H1 (cell line): ENCODE measurements at regions not wholly inside any gene's neighbourhood (a gene's known extent, or its start where the extent isn't known, plus 50 kb on each side); places are given as distances from the start of the nearest gene placed in this dataset.
A peak's percentile ranks its signal among the peaks of the same experiment; 100 is the strongest.

Source experiments
- CTCF ChIA-PET: fragments of 300-600 bp; sonication (Branson Sonifier 250); formaldehyde crosslinking; loops from one replicate; lab custom pipeline; 2021; ENCODE audit not compliant: partially characterized antibody; lab: Charles Lee
- POLR2A ChIA-PET: fragments of 300-600 bp; sonication (Branson Sonifier 250); formaldehyde crosslinking; loops from one replicate; lab custom pipeline; 2021; ENCODE audit warnings: inconsistent platforms; ENCODE audit not compliant: partially characterized antibody; lab: Charles Lee
- DNase-seq, 2 experiments: peaks; one replicate each; pipeline versions ENCODE4 v3.0.0 to v3.0.0-alpha.2; 2010 to 2022; ENCODE audit warnings: low spot score in 2 of 2, low read depth in 1 of 2, mixed read lengths in 1 of 2
- FAIRE-seq: peaks from 2 replicates; lab custom pipeline; 2011; peaks lifted over from hg19 to GRCh38; lab: Jason Lieb, UNC
- H2AFZ ChIP-seq: 2 replicates; pipeline ENCODE4 v1.8.1; 2012; ENCODE audit warnings: low read length, inconsistent platforms
- H2AK5ac ChIP-seq: 2 replicates; pipeline ENCODE4 v1.6.1; 2013; ENCODE audit warnings: low read depth, low read length
- H2BK120ac ChIP-seq: replicated peaks from 2 replicates; pipeline ENCODE3; 2013; ENCODE audit warnings: low read depth, low read length, inconsistent platforms
- H2BK12ac ChIP-seq: 2 replicates; pipeline ENCODE4 v1.6.1; 2013; ENCODE audit warnings: low read depth, low read length
- H2BK15ac ChIP-seq: 2 replicates; pipeline ENCODE4 v1.6.1; 2013; ENCODE audit warnings: low read length
- H2BK20ac ChIP-seq: 2 replicates; pipeline ENCODE4 v1.6.1; 2013; ENCODE audit warnings: low read length
- H2BK5ac ChIP-seq: 2 replicates; pipeline ENCODE4 v1.6.1; 2013; ENCODE audit warnings: low read depth, low read length
- H3K14ac ChIP-seq: 2 replicates; pipeline ENCODE4 v1.6.1; 2013; ENCODE audit warnings: inconsistent platforms; ENCODE audit not compliant: insufficient read length
- H3K18ac ChIP-seq: 2 replicates; pipeline ENCODE4 v1.6.1; 2013; ENCODE audit warnings: low read length; ENCODE audit errors: extremely low read depth
- H3K23ac ChIP-seq: 2 replicates; pipeline ENCODE4 v1.6.1; 2013; ENCODE audit warnings: inconsistent platforms; ENCODE audit not compliant: insufficient read length
- H3K23me2 ChIP-seq: 2 replicates; pipeline ENCODE4 v1.6.1; 2013; ENCODE audit warnings: low read depth, low read length
- H3K27ac ChIP-seq: 2 replicates; pipeline ENCODE4 v1.6.1; 2011; ENCODE audit warnings: low read depth, low read length, inconsistent platforms
- H3K27me3 ChIP-seq, 4 experiments: replicated peaks in 1 of 4; 1 replicate in 1 of 4; 2 replicates in 3 of 4; pipeline versions ENCODE4 v1.6.1 to v1.8.1; 2011 to 2013; ENCODE audit warnings: low read length in 3 of 4, mild to moderate bottlenecking in 3 of 4, inconsistent platforms in 2 of 4, mixed read lengths in 2 of 4, moderate library complexity in 1 of 4; ENCODE audit not compliant: control insufficient read depth in 3 of 4, insufficient read depth in 3 of 4; ENCODE audit errors: extremely low read depth in 1 of 4
- H3K36me3 ChIP-seq, 4 experiments: 2 replicates each; pipeline versions ENCODE4 v1.6.1 to v1.8.1; 2011 to 2013; ENCODE audit warnings: mild to moderate bottlenecking in 4 of 4, low read length in 3 of 4, moderate library complexity in 2 of 4, control low read depth in 1 of 4, inconsistent platforms in 1 of 4; ENCODE audit not compliant: insufficient read depth in 4 of 4, control insufficient read depth in 2 of 4
- H3K4ac ChIP-seq: replicated peaks from 2 replicates; pipeline ENCODE3; 2013; ENCODE audit warnings: low read length, low read depth, mixed read lengths, inconsistent platforms; ENCODE audit not compliant: insufficient read length
- H3K4me1 ChIP-seq, 4 experiments: replicated peaks in 1 of 4; 1 replicate in 1 of 4; 2 replicates in 3 of 4; pipeline versions ENCODE4 v1.6.1 to v1.8.1; 2011 to 2013; ENCODE audit warnings: low read length in 3 of 4, inconsistent platforms in 2 of 4, mixed read lengths in 1 of 4; ENCODE audit not compliant: insufficient read depth in 4 of 4, control insufficient read depth in 3 of 4
- H3K4me2 ChIP-seq, 2 experiments: 2 replicates each; pipeline versions ENCODE4 v1.6.1 to v1.8.1; 2011 to 2013; ENCODE audit warnings: low read depth in 2 of 2, low read length in 2 of 2, control low read depth in 1 of 2, inconsistent platforms in 1 of 2, mild to moderate bottlenecking in 1 of 2; ENCODE audit not compliant: insufficient read depth in 1 of 2
- H3K4me3 ChIP-seq, 4 experiments: fragments of 200-600, 300-600 bp in 1 of 4; sonication (generic), shearing (Covaris generic), sonication (Bioruptor Twin) in 1 of 4; 2 replicates each; pipeline versions ENCODE4 v1.5.1 to v1.8.1; 2011 to 2016; ENCODE audit warnings: low read length in 4 of 4, low read depth in 3 of 4, control low read depth in 2 of 4, inconsistent platforms in 2 of 4, mild to moderate bottlenecking in 2 of 4, mixed read lengths in 1 of 4, moderate library complexity in 1 of 4; ENCODE audit not compliant: insufficient read depth in 2 of 4; ENCODE audit errors: extremely low read depth in 1 of 4
- H3K56ac ChIP-seq: replicated peaks from 2 replicates; pipeline ENCODE3; 2013; ENCODE audit warnings: low read depth, mild to moderate bottlenecking, mixed read lengths, low read length, inconsistent platforms; ENCODE audit not compliant: insufficient read length
- H3K79me1 ChIP-seq: 2 replicates; pipeline ENCODE4 v1.6.1; 2013; ENCODE audit warnings: low read depth, low read length, control low read depth
- H3K79me2 ChIP-seq, 2 experiments: 2 replicates each; pipeline versions ENCODE4 v1.6.1 to v1.8.1; 2012 to 2013; ENCODE audit warnings: low read length in 2 of 2, mild to moderate bottlenecking in 2 of 2, inconsistent platforms in 1 of 2; ENCODE audit not compliant: insufficient read depth in 2 of 2, control insufficient read depth in 1 of 2
- H3K9ac ChIP-seq, 4 experiments: replicated peaks in 1 of 4; 1 replicate in 1 of 4; 2 replicates in 3 of 4; pipeline versions ENCODE4 v1.6.1 to v1.8.1; 2011 to 2013; ENCODE audit warnings: low read depth in 3 of 4, low read length in 3 of 4, control low read depth in 2 of 4, mild to moderate bottlenecking in 2 of 4, moderate library complexity in 2 of 4, inconsistent platforms in 1 of 4; ENCODE audit errors: extremely low read depth in 1 of 4
- H3K9me3 ChIP-seq, 2 experiments: 2 replicates each; pipeline versions ENCODE4 v1.6.1 to v1.8.1; 2012 to 2013; ENCODE audit warnings: mild to moderate bottlenecking in 2 of 2, moderate library complexity in 2 of 2, control low read depth in 1 of 2, inconsistent platforms in 1 of 2, low read depth in 1 of 2, low read length in 1 of 2, mixed read lengths in 1 of 2; ENCODE audit not compliant: insufficient read depth in 2 of 2
- H4K20me1 ChIP-seq, 2 experiments: replicated peaks in 1 of 2; 2 replicates each; pipeline versions ENCODE3 to v1.8.1; 2011 to 2013; ENCODE audit warnings: inconsistent platforms in 2 of 2, low read length in 2 of 2, mild to moderate bottlenecking in 1 of 2; ENCODE audit not compliant: insufficient read depth in 2 of 2, control insufficient read depth in 1 of 2
- H4K5ac ChIP-seq: 2 replicates; pipeline ENCODE4 v1.6.1; 2013; ENCODE audit warnings: low read length, low read depth, mixed read lengths, inconsistent platforms; ENCODE audit not compliant: insufficient read length
- H4K8ac ChIP-seq: 2 replicates; pipeline ENCODE4 v1.8.0; 2013; ENCODE audit warnings: mild to moderate bottlenecking, moderate library complexity, low read length, inconsistent platforms; ENCODE audit not compliant: insufficient read depth; ENCODE audit errors: extremely low read depth
- H4K91ac ChIP-seq: replicated peaks from 2 replicates; pipeline ENCODE3; 2013; ENCODE audit warnings: low read length, mixed read lengths, inconsistent platforms; ENCODE audit not compliant: insufficient read length
- BCL11A ChIP-seq, 2 experiments: IDR thresholded peaks; one replicate each; pipeline ENCODE4 v1.6.1; 2011; ENCODE audit warnings: low read depth in 2 of 2, low read length in 2 of 2, mild to moderate bottlenecking in 2 of 2
- CHD2 ChIP-seq: IDR thresholded peaks from 2 replicates; pipeline ENCODE4 v1.6.1; 2012; ENCODE audit warnings: low read length, improper control_type of control experiment
- EGR1 ChIP-seq: IDR thresholded peaks from 2 replicates; pipeline ENCODE4 v1.6.1; 2011; ENCODE audit warnings: low read depth, low read length, borderline replicate concordance
- EZH2 ChIP-seq: fragments of 200-600 bp; sonication (generic); IDR thresholded peaks from 2 replicates; pipeline ENCODE4 v1.7.1; 2012; ENCODE audit warnings: low read depth, mild to moderate bottlenecking, moderate library complexity, low read length, inconsistent platforms; ENCODE audit not compliant: severe bottlenecking
- GTF2F1 ChIP-seq: IDR thresholded peaks from 2 replicates; pipeline ENCODE4 v1.6.1; 2012; ENCODE audit warnings: low read depth, low read length, improper control_type of control experiment, borderline replicate concordance
- MAFK ChIP-seq: IDR thresholded peaks from 2 replicates; pipeline ENCODE4 v1.6.1; 2012; ENCODE audit warnings: low read depth, mild to moderate bottlenecking, improper control_type of control experiment, low read length
- NANOG ChIP-seq: IDR thresholded peaks from 2 replicates; pipeline ENCODE4 v1.6.1; 2011; ENCODE audit warnings: low read length, low read depth, mild to moderate bottlenecking, inconsistent platforms; ENCODE audit not compliant: insufficient read depth, poor library complexity, severe bottlenecking
- RAD21 ChIP-seq, 2 experiments: IDR thresholded peaks in 1 of 2; conservative IDR thresholded peaks in 1 of 2; 2 replicates each; pipeline ENCODE4 v1.6.1; 2011; ENCODE audit warnings: low read depth in 2 of 2, low read length in 2 of 2, improper control_type of control experiment in 1 of 2, inconsistent platforms in 1 of 2, mild to moderate bottlenecking in 1 of 2, moderate library complexity in 1 of 2
- RFX5 ChIP-seq: IDR thresholded peaks from 2 replicates; pipeline ENCODE4 v1.6.1; 2011; ENCODE audit warnings: low read depth, low read length, improper control_type of control experiment, borderline replicate concordance
- RXRA ChIP-seq: IDR thresholded peaks from 2 replicates; pipeline ENCODE4 v1.6.1; 2011; ENCODE audit warnings: low read depth, mild to moderate bottlenecking, low read length, moderate library complexity; ENCODE audit not compliant: insufficient read depth
- SRF ChIP-seq: IDR thresholded peaks from 2 replicates; pipeline ENCODE4 v1.6.1; 2011; ENCODE audit warnings: mild to moderate bottlenecking, low read depth, low read length, moderate library complexity
- TAF7 ChIP-seq: optimal IDR thresholded peaks from 2 replicates; pipeline ENCODE3; 2011; ENCODE audit warnings: low read depth, mild to moderate bottlenecking, inconsistent platforms, low read length, moderate library complexity, borderline replicate concordance
- TBP ChIP-seq: IDR thresholded peaks from 2 replicates; pipeline ENCODE4 v1.6.1; 2011; ENCODE audit warnings: low read depth, low read length, improper control_type of control experiment
- TCF12 ChIP-seq: IDR thresholded peaks from 2 replicates; pipeline ENCODE4 v1.6.1; 2011; ENCODE audit warnings: low read depth, mild to moderate bottlenecking, low read length
- WGBS, 2 experiments: shearing (Covaris generic) in 1 of 2; methylation state at CpG; one replicate each; pipeline versions ENCODE4 v1.1.6 to v1.1.7; 2013 to 2015; ENCODE audit warnings: low lambda C conversion rate in 2 of 2, mixed read lengths in 2 of 2, inconsistent platforms in 1 of 2, low coverage in 1 of 2, missing lambda C conversion rate in 1 of 2; ENCODE audit not compliant: insufficient replicate concordance in 2 of 2, insufficient coverage in 1 of 2, insufficient read length in 1 of 2; ENCODE audit errors: extremely low coverage in 1 of 2, missing lambda C conversion rate in 1 of 2; 5-methylcytosine and 5-hydroxymethylcytosine counted together

DNA sequence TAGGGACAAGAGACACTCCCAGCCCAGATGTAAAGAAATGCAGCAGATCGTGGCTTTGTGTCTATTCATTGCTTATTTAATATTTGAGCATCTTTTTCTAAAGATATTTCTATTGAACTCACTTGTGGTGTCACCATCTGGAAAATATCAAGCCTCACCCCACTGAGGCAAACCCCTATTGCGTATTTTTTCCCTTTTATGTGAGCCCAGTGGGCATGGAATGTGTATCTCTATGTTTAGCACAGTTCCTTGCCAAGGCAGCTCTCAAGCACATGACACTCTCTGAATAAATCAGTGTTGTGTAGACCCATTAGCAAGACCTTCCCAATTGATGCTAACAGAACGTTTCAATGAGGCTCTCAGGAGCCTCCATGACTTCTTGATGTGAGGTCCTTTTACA lies 81.6 kb downstream of the TMEM174 start:
- Histone ChIP-seq H3K23ac (no peak overlapping the region), H2BK12ac (no peak overlapping the region), H3K27me3 (no peaks in the 10 kb centered on the region; a peak in 3 of 7 replicates), H3K23me2 (no peaks in the 10 kb centered on the region), H4K5ac (no peak overlapping the region), H4K20me1 (no peaks in the 10 kb centered on the region), H3K4me3 (no peak overlapping the region), H3K4ac (no peak overlapping the region), H2BK20ac (no peak overlapping the region), H3K9ac (no peak overlapping the region), H3K4me1 (no peaks in the 10 kb centered on the region), H3K14ac (no peak overlapping the region), H4K91ac (no peak overlapping the region), H3K27ac (no peak overlapping the region), H3K56ac (no peak overlapping the region), H2AFZ (no peak overlapping the region), H3K9me3 (no peaks in the 10 kb centered on the region), H3K36me3 (no peaks in the 10 kb centered on the region)
- FAIRE-seq (no peak), DNase-seq (peak in 1 of 2 experiments; percentile 4)
- WGBS, 2 experiments: 80% methylated on average over 3 of the region's 3 CpGs; no CpG with 5 or more reads in 1 of the 2 experiments
- POLR2A ChIA-PET: no interaction called here
- TF ChIP-seq TCF12: no peak
- no peak for TF ChIP-seq RXRA
- TF ChIP-seq GTF2F1: no peak
- TF ChIP-seq MAFK: no peak
- TF ChIP-seq TBP: no peak
- TF ChIP-seq SRF: no peak
- TF ChIP-seq TAF7: no peak
- no peak for TF ChIP-seq EZH2
- no peak for TF ChIP-seq RFX5
- no peak for TF ChIP-seq EGR1
- TF ChIP-seq CHD2: no peak
- TF ChIP-seq BCL11A (IDR thresholded peaks at IDR 0.05; ENCODE audit: low read depth in 2 of 2, low read length in 2 of 2): no peak
- no peak for TF ChIP-seq NANOG
- TF ChIP-seq RAD21 (IDR thresholded peaks at IDR 0.05 in 1 of 2, conservative IDR thresholded peaks at IDR 0.05 in 1 of 2; ENCODE audit: low read depth in 2 of 2, low read length in 2 of 2): no peak
- TF ChIP-seq, all 59 proteins: peak for 0
- no peak overlapping the region for H2BK15ac ChIP-seq
- CTCF ChIA-PET: interaction anchor here (0.9 kb wide), 1 partner anchor 8 kb away, joined by 3 read pairs; no protein-coding TSS in a partner anchor
- no peak overlapping the region for H3K18ac ChIP-seq
- no peaks in the 10 kb centered on the region for H3K79me1 ChIP-seq
- no peak overlapping the region for H2AK5ac ChIP-seq
- H3K79me2 ChIP-seq: no peaks in the 10 kb centered on the region
- H4K8ac ChIP-seq: no peak overlapping the region
- no peak overlapping the region for H3K4me2 ChIP-seq
- H2BK5ac ChIP-seq: no peak overlapping the region
- no peak overlapping the region for H2BK120ac ChIP-seq
